ENCODE measurements at regions not wholly inside any gene's neighbourhood (a gene's known extent, or its start where the extent isn't known, plus 50 kb on each side); places are given as distances from the start of the nearest gene placed in this dataset.

DNA sequence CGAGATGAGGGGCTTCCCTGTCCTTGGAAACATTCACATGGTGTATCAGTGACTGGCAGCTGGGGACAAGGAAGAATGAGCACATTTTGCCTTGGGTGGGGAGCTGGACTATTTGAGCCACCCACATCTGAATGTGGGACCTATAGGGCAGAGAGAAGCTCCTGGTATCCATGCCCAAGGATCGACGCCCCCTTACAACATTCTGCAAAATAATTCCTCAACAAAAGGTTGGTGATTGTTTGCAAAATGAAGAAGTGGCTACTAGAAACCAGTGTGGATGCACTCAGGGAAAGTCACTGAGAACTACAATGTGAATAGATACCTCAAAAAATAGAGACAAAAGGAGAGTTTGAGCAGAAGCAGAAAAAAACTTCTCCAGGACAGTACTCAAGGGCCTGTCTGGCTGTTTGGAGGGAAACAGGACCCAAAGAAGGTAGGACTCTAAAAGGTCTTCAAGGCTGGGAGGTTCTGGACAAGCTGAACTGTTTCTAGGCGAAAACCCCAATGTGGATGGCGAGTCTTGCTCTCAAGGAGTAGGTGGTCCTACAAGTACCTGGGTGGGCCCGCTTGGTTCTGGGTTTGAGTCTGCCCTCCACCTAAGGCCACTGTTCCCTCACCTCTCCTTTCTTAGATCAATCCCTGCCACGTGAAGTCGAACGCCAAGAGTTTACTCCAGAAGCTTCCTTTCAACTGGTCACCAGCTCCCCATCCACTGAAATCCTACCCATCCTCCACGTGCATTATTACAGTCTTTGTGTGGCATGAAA lies 125.0 kb upstream of the ZNF746 start:
- H3K36me3 ChIP-seq (ENCODE audit: control insufficient read depth, insufficient read depth, low read length): no peaks in the 10 kb centered on the region
- H3K4me3 ChIP-seq (ENCODE audit: low read depth, low read length): no peak overlapping the region
- TF ChIP-seq, protein P1, sequence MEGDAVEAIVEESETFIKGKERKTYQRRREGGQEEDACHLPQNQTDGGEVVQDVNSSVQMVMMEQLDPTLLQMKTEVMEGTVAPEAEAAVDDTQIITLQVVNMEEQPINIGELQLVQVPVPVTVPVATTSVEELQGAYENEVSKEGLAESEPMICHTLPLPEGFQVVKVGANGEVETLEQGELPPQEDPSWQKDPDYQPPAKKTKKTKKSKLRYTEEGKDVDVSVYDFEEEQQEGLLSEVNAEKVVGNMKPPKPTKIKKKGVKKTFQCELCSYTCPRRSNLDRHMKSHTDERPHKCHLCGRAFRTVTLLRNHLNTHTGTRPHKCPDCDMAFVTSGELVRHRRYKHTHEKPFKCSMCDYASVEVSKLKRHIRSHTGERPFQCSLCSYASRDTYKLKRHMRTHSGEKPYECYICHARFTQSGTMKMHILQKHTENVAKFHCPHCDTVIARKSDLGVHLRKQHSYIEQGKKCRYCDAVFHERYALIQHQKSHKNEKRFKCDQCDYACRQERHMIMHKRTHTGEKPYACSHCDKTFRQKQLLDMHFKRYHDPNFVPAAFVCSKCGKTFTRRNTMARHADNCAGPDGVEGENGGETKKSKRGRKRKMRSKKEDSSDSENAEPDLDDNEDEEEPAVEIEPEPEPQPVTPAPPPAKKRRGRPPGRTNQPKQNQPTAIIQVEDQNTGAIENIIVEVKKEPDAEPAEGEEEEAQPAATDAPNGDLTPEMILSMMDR (IDR thresholded peaks at IDR 0.05; ENCODE audit: insufficient read depth, low read length, poor library complexity, severe bottlenecking): no peak
- no peak for DNase-seq (ENCODE audit: low read depth)
- peaks cover 11% of the 10 kb centered on the region for H3K27me3 ChIP-seq (ENCODE audit: control insufficient read depth, insufficient read depth, low read length)

DNA sequence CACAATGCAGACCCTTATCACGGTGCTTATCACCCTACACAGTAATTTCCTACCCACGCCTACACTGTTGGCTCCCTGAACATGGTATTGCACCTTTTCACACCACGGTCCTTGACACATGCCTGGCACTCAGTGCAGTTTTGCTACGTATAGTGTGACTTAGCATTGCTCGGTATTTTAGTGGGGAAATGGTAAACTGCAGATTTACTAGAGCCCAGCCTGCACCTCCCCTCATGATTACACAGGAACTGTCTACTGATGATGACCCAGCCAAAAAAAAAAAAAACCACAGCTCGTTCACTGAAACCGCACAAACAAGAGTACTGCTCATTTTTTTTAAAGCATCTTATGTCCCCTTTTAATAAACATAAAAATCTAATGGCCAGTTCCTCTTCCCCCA lies 124.2 kb upstream of the ZNF746 start:
- Histone ChIP-seq H3K27me3 (ENCODE audit: control insufficient read depth, insufficient read depth, low read length) (peaks cover 6% of the 10 kb centered on the region), H3K36me3 (ENCODE audit: control insufficient read depth, insufficient read depth, low read length) (no peaks in the 10 kb centered on the region), H3K4me3 (ENCODE audit: low read depth, low read length) (no peak overlapping the region)
- TF ChIP-seq, protein P1 (IDR thresholded peaks at IDR 0.05; ENCODE audit: insufficient read depth, low read length, poor library complexity, severe bottlenecking): no peak
- no peak for DNase-seq (ENCODE audit: low read depth)

DNA sequence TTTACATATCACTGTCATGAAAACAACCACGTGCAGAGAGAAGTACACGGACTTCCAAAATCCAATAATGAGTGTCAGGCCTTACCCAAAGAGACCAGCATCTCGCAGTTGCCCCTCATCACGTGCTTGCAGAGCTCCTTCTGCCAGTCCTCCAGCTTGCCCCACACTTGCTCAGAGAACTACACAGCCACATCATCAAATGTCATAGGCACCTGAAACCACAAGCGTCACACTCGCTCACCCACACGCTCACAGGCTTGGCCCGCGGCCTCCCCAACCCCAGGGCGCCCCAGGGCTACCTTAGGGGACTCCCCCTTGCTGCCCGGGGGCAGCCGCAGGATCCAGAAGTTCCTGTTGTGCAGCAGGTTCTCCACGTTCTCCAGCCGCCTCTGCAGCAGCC lies 123.4 kb upstream of the ZNF746 start:
- TF ChIP-seq, protein P1 (IDR thresholded peaks at IDR 0.05; ENCODE audit: insufficient read depth, low read length, poor library complexity, severe bottlenecking): no peak
- peaks cover 1% of the 10 kb centered on the region for H3K36me3 ChIP-seq (ENCODE audit: control insufficient read depth, insufficient read depth, low read length)
- peaks cover 4% of the 10 kb centered on the region for H3K27me3 ChIP-seq (ENCODE audit: control insufficient read depth, insufficient read depth, low read length)
- DNase-seq (ENCODE audit: low read depth): no peak
- no peak overlapping the region for H3K4me3 ChIP-seq (ENCODE audit: low read depth, low read length)

DNA sequence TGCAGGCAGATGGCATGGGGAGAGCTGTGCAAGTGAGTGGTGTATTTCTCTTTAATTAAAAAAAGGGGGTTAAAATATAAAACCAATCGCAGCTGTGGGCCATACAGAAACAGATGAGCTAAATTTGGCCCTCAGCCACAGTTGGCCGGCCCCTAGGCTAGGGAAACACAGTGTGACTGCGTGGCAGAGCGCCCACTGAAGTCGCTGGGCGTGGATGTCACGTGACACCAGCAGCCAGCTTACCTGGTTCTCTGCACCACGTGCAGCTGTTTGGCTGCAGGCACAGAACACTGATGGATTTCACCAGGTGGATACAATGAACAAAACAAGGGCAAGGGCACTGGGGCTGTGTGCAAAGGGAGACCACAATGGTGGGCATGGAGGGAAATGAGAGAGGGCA lies 119.3 kb upstream of the ZNF746 start:
- H3K27me3 ChIP-seq (ENCODE audit: control insufficient read depth, insufficient read depth, low read length): no peaks in the 10 kb centered on the region
- no peak for DNase-seq (ENCODE audit: low read depth)
- TF ChIP-seq, protein P1 (IDR thresholded peaks at IDR 0.05; ENCODE audit: insufficient read depth, low read length, poor library complexity, severe bottlenecking): no peak
- no peak overlapping the region for H3K4me3 ChIP-seq (ENCODE audit: low read depth, low read length)
- peaks cover 1% of the 10 kb centered on the region for H3K36me3 ChIP-seq (ENCODE audit: control insufficient read depth, insufficient read depth, low read length)

DNA sequence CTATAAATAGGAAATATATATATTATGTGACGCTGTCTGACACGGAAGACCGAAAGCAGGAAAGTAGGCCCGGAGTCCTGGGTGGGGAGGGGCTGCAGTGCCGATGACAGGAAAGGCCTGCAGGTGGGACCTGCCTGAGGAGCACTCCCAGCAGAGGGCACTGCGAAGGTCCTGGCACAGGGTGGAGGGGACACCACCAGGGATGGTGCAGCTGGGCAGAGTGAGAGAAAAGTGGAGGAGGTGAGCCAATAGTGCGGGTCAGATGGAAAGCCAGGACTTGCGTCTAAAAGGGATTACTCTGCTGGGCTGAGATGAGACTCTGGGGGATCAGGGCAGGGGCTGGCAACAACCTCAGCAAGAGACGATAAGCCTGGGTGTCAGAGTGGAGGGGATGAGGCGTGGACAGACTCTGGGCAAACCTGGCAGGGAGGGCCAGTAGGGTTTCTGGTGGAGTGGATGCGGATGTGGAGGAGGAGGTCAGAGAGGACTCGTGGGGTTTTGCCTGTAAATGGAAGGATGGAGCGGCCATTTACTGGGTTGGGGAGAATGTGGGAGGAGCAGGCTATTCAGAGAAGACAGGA lies 118.2 kb upstream of the ZNF746 start:
- H3K4me3 ChIP-seq (ENCODE audit: low read depth, low read length): no peak overlapping the region
- H3K36me3 ChIP-seq (ENCODE audit: control insufficient read depth, insufficient read depth, low read length): peaks cover 1% of the 10 kb centered on the region
- TF ChIP-seq, protein P1 (IDR thresholded peaks at IDR 0.05; ENCODE audit: insufficient read depth, low read length, poor library complexity, severe bottlenecking): peak; percentile 14
- H3K27me3 ChIP-seq (ENCODE audit: control insufficient read depth, insufficient read depth, low read length): no peaks in the 10 kb centered on the region
- DNase-seq (ENCODE audit: low read depth): no peak
